PC-9 (cell line): ENCODE measurements at regions not wholly inside any gene's neighbourhood (a gene's known extent, or its start where the extent isn't known, plus 50 kb on each side); places are given as distances from the start of the nearest gene placed in this dataset.
A peak's percentile ranks its signal among the peaks of the same experiment; 100 is the strongest.

Experiments used
- BruUV-seq: library from RNA; stranded (reverse); fragments of 400-500 nt; replicated peaks from 2 replicates; lab custom pipeline; 2021; lab: Mats Ljungman, UMichigan
- CTCF ChIA-PET: fragments of 300-600 bp; sonication (Branson Sonifier 250); formaldehyde crosslinking; loops from one replicate; lab custom pipeline; 2022; ENCODE audit warnings: antibody characterized with exemption; lab: Charles Lee
- POLR2A ChIA-PET: fragments of 300-600 bp; sonication (Branson Sonifier 250); formaldehyde crosslinking; loops from one replicate; lab custom pipeline; 2022; ENCODE audit warnings: antibody characterized with exemption; ENCODE audit not compliant: unreplicated experiment; lab: Charles Lee
- DNase-seq, 2 experiments: peaks; one replicate each; pipeline versions ENCODE4 v3.0.0 to v3.0.0-alpha.2; 2015 to 2022; ENCODE audit warnings: mixed read lengths in 1 of 2
- H2AFZ ChIP-seq: fragments of 200-600 bp; sonication (generic); 2 replicates; pipeline ENCODE4 v1.8.1; 2017; ENCODE audit warnings: antibody characterized with exemption
- H3F3A ChIP-seq: fragments of 200-600 bp; sonication (generic); 2 replicates; pipeline ENCODE4 v1.8.1; 2017; ENCODE audit warnings: antibody characterized with exemption, mild to moderate bottlenecking, low read depth; ENCODE audit not compliant: insufficient read depth
- H3K27ac ChIP-seq: fragments of 200-600 bp; sonication (generic); 2 replicates; pipeline ENCODE4 v1.6.1; 2016; ENCODE audit warnings: mixed run types
- H3K27me3 ChIP-seq: fragments of 200-600 bp; sonication (generic); 2 replicates; pipeline ENCODE4 v1.6.1; 2016; ENCODE audit warnings: low read depth, mixed run types; ENCODE audit not compliant: insufficient read depth
- H3K36me3 ChIP-seq: fragments of 200-600 bp; sonication (generic); 2 replicates; pipeline ENCODE4 v1.6.1; 2016; ENCODE audit warnings: low read depth, mixed run types
- H3K4me1 ChIP-seq: fragments of 200-600 bp; sonication (generic); replicated peaks from 2 replicates; pipeline ENCODE4 v1.6.1; 2016; ENCODE audit warnings: mixed run types; ENCODE audit not compliant: insufficient read depth
- H3K4me2 ChIP-seq: fragments of 200-600 bp; sonication (generic); 2 replicates; pipeline ENCODE4 v1.6.1; 2017; ENCODE audit warnings: mixed run types
- H3K4me3 ChIP-seq: fragments of 200-600 bp; sonication (generic); 2 replicates; pipeline ENCODE4 v1.6.1; 2016; ENCODE audit warnings: mixed run types
- H3K79me2 ChIP-seq: fragments of 200-600 bp; sonication (generic); 2 replicates; pipeline ENCODE4 v1.6.1; 2017; ENCODE audit warnings: low read depth, mixed run types
- H3K9me2 ChIP-seq: fragments of 200-600 bp; sonication (generic); 2 replicates; pipeline ENCODE4 v1.8.1; 2017; ENCODE audit warnings: mild to moderate bottlenecking; ENCODE audit not compliant: insufficient read depth
- H3K9me3 ChIP-seq: fragments of 200-600 bp; sonication (generic); 2 replicates; pipeline ENCODE4 v1.8.1; 2016; ENCODE audit warnings: low read depth; ENCODE audit not compliant: insufficient read depth
- H4K20me1 ChIP-seq: fragments of 200-600 bp; sonication (generic); 2 replicates; pipeline ENCODE4 v1.8.1; 2017; ENCODE audit not compliant: insufficient read depth
- EZH2 ChIP-seq: fragments of 200-600 bp; sonication (generic); IDR thresholded peaks from 2 replicates; pipeline ENCODE4 v1.8.0; 2017; ENCODE audit warnings: antibody characterized with exemption, low read depth
- intact Hi-C: fragments of 100-400 bp; cut with micrococcal nuclease; formaldehyde crosslinking; loops from one replicate; pipeline ENCODE4 v1.10.0; 2022; ENCODE audit not compliant: unreplicated experiment
- TF ChIP-seq, protein P1 (sequence below): fragments of 200-600 bp; sonication (generic); conservative IDR thresholded peaks from 2 replicates; pipeline ENCODE4 v1.6.1; 2017; ENCODE audit warnings: mixed run types, antibody characterized with exemption, mild to moderate bottlenecking, moderate library complexity

DNA sequence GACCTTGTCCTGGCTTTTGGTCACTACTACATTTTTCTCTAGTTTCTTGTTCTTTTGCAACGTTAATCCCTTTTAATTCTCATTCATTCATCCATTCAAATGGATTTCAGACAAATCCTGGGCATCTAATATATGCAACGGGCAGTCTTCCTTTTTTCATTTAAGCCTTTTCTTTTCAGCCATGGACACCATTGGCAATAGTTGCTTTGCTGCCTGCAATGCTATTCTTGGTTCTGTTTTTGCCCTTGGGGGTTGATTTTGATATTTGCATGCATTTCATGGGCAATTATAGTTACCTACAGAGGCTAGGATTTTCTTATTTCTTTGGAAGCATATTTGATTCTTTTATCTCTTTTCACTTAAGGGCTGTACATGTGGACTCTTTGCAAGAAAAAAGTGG, 180.5 kb upstream of the ARX start:
- Histone ChIP-seq H3K4me1 (no peaks in the 10 kb centered on the region), H3K36me3 (no peaks in the 10 kb centered on the region), H4K20me1 (no peaks in the 10 kb centered on the region), H3K9me2 (no peaks in the 10 kb centered on the region), H3K79me2 (no peaks in the 10 kb centered on the region), H3K4me3 (no peak overlapping the region), H3K9me3 (no peaks in the 10 kb centered on the region), H3K27me3 (peaks cover 6% of the 10 kb centered on the region; the same call in 1 of the 2 replicates), H3K27ac (no peak overlapping the region), H2AFZ (no peak overlapping the region), H3F3A (no peaks in the 10 kb centered on the region), H3K4me2 (no peak overlapping the region)
- TF ChIP-seq, protein P1, sequence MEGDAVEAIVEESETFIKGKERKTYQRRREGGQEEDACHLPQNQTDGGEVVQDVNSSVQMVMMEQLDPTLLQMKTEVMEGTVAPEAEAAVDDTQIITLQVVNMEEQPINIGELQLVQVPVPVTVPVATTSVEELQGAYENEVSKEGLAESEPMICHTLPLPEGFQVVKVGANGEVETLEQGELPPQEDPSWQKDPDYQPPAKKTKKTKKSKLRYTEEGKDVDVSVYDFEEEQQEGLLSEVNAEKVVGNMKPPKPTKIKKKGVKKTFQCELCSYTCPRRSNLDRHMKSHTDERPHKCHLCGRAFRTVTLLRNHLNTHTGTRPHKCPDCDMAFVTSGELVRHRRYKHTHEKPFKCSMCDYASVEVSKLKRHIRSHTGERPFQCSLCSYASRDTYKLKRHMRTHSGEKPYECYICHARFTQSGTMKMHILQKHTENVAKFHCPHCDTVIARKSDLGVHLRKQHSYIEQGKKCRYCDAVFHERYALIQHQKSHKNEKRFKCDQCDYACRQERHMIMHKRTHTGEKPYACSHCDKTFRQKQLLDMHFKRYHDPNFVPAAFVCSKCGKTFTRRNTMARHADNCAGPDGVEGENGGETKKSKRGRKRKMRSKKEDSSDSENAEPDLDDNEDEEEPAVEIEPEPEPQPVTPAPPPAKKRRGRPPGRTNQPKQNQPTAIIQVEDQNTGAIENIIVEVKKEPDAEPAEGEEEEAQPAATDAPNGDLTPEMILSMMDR = no peak
- TF ChIP-seq EZH2 = no peak
- no TSS peak for BruUV-seq
- ChIA-PET CTCF (no interaction called here), POLR2A (no interaction called here)
- intact Hi-C loops = no loop called here
- no peak for DNase-seq

DNA sequence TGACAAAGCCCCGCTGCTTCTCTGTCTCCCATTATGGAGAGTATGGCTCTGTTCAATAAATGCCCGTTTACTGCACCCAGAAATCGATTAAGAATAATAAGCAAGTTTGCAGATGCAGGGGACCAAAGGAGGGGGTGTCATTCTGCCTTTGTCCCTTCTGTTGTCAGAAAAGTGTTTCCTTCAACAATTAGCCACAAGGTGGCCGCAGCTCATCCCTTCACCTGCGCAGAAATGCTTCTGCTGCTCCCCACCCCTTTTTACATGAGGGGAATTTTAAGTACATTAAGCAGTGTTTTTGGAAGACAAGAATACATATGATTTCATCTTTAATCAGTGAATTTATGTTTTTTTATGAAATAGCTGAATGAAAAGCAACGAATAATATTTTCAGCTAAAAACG, 175.6 kb upstream of the ARX start:
- intact Hi-C loops = no loop called here
- Histone ChIP-seq H3K4me2 (no peak overlapping the region), H3F3A (no peaks in the 10 kb centered on the region), H3K27me3 (peaks cover 6% of the 10 kb centered on the region; the same call in 1 of the 2 replicates), H3K4me3 (no peak overlapping the region), H3K9me2 (no peaks in the 10 kb centered on the region), H2AFZ (no peak overlapping the region), H4K20me1 (no peaks in the 10 kb centered on the region), H3K27ac (no peak overlapping the region), H3K4me1 (no peaks in the 10 kb centered on the region), H3K9me3 (no peaks in the 10 kb centered on the region), H3K79me2 (no peaks in the 10 kb centered on the region), H3K36me3 (no peaks in the 10 kb centered on the region)
- no peak for TF ChIP-seq EZH2
- TF ChIP-seq, protein P1 = peak; percentile 34; the same call in 1 of the 2 replicates
- no peak for DNase-seq
- POLR2A ChIA-PET = no interaction called here
- CTCF ChIA-PET = no interaction called here
- no TSS peak for BruUV-seq

DNA sequence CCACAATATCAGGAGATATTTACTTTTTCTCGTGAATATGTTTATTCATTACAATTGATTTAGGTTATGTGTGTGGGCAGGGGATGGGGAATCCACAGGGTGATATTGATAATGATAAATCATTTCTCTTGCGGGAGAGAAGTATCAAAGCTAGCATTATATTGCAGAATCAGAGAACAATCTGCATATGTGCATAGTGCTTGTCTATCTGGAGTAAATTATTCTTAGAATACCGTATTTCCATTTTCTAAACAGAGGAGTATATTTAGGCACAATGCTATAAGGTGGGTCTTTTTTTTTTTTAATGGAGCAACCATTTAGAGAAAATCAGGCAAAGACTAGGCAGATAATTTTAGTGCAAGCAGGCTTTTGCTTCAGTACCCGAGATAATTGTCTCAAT, 166.0 kb upstream of the ARX start:
- no peaks in the 10 kb centered on the region for H3K9me3 ChIP-seq
- no peaks in the 10 kb centered on the region for H3K4me1 ChIP-seq
- no peaks in the 10 kb centered on the region for H3F3A ChIP-seq
- ChIA-PET CTCF (no interaction called here), POLR2A (no interaction called here)
- no peaks in the 10 kb centered on the region for H3K36me3 ChIP-seq
- BruUV-seq = no TSS peak
- H4K20me1 ChIP-seq = no peaks in the 10 kb centered on the region
- H2AFZ ChIP-seq = no peak overlapping the region
- intact Hi-C loops = no loop called here
- no peak overlapping the region for H3K4me3 ChIP-seq
- H3K27ac ChIP-seq = no peak overlapping the region
- no peaks in the 10 kb centered on the region for H3K9me2 ChIP-seq
- H3K4me2 ChIP-seq = no peak overlapping the region
- TF ChIP-seq, protein P1 = no peak
- no peak for TF ChIP-seq EZH2
- H3K27me3 ChIP-seq = 0 out of 2 replicates have a peak, but pooled peaks cover 4% of the 10 kb centered on the region
- no peaks in the 10 kb centered on the region for H3K79me2 ChIP-seq
- no peak for DNase-seq
